GM20000 (cell line): ENCODE measurements at regions not wholly inside any gene's neighbourhood (a gene's known extent, or its start where the extent isn't known, plus 50 kb on each side); places are given as distances from the start of the nearest gene placed in this dataset.

Experiments
- DNase-seq: peaks from one replicate; pipeline ENCODE4 v3.0.0; 2012; ENCODE audit warnings: low spot score
- TF ChIP-seq, protein P1 (sequence below): IDR thresholded peaks from 2 replicates; pipeline ENCODE4 v1.5.1; 2012; ENCODE audit warnings: mild to moderate bottlenecking, control low read depth; ENCODE audit errors: extremely low read depth, missing control alignments

DNA sequence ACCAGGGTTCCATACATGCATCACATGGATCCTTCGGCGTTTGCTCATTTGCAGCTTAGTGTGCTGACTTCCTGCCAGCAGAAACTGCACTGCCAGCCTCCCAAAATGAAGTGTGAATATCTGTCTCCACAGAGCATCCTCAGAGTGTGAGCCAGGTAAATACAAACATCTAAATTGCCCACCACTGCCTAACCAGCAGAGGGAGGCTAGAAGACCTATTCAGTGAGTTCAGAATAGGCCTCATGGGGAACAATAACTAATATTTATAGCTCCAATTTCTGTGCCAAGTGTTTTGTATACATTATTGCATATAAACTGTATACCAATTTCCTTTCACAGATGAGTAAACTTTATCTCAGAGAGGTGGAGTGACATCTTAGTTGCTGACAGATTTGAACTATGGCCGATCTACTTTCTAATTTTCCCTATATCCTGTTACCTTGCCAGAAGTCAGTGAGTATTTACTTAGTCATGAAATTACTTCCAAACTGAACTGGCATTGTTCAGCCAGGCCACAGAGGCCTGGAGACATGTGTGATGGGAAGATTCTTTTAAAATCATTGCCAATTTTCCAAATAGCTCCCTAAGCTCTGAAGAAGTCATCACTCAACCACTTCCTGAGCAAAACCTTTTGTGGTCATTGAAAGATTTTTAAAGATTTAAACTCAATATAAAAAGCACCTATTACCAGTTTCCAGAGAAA, 926.5 kb upstream of the GHITM start:
- no peak for DNase-seq
- TF ChIP-seq, protein P1, sequence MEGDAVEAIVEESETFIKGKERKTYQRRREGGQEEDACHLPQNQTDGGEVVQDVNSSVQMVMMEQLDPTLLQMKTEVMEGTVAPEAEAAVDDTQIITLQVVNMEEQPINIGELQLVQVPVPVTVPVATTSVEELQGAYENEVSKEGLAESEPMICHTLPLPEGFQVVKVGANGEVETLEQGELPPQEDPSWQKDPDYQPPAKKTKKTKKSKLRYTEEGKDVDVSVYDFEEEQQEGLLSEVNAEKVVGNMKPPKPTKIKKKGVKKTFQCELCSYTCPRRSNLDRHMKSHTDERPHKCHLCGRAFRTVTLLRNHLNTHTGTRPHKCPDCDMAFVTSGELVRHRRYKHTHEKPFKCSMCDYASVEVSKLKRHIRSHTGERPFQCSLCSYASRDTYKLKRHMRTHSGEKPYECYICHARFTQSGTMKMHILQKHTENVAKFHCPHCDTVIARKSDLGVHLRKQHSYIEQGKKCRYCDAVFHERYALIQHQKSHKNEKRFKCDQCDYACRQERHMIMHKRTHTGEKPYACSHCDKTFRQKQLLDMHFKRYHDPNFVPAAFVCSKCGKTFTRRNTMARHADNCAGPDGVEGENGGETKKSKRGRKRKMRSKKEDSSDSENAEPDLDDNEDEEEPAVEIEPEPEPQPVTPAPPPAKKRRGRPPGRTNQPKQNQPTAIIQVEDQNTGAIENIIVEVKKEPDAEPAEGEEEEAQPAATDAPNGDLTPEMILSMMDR, result no peak

GRCh38 chr10:83214136-83214535, 925.2 kb upstream of the GHITM start:
- TF ChIP-seq, protein P1, result no peak
- DNase-seq, result no peak

GRCh38 chr10:83218205-83218604, 921.1 kb upstream of the GHITM start:
- TF ChIP-seq, protein P1, result no peak
- DNase-seq, result no peak

DNA sequence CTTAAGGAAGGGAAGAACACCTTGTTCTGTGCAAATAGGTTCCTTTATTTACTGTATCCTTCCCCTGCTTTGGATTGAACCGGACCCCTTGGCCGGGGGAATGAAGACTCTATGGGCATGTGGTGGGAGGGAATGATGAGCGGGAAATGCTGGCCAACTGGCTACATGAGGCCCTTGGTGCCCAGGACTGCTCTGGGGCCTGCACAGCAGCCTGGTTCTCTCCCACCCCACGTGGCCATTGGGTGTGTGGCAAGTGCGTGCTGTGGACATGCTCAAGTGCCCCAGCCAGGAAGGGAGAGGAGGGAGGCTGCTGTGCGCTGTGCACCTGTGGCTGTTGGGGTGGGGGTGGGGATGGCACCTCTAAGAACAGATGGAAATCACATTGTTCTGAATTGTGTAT, 917.0 kb upstream of the GHITM start:
- no peak for DNase-seq
- TF ChIP-seq, protein P1, result no peak

- TF ChIP-seq, protein P1, result no peak
- no peak for DNase-seq
Observed at GRCh38 chr10:83222832-83223742, 916.2 kb upstream of the GHITM start.

DNA sequence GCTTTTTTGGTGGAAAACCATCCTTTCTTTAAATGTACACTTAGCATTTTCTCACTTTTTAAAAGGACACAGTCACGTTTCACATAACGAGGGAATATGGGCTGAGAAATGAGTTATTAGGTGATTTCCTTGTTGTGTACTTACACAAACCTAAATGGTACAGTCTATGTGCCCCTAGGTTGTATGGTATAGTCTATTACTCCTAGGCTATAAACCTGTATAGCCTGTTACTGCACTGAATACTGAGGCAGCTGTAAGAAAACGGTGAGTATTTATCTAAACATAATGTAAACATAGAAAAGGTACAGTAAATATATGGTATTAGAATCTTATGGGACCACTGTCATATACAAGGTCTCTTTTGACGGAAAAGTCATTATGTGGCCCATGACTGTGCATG, 913.5 kb upstream of the GHITM start:
- TF ChIP-seq, protein P1, result no peak
- no peak for DNase-seq

DNA sequence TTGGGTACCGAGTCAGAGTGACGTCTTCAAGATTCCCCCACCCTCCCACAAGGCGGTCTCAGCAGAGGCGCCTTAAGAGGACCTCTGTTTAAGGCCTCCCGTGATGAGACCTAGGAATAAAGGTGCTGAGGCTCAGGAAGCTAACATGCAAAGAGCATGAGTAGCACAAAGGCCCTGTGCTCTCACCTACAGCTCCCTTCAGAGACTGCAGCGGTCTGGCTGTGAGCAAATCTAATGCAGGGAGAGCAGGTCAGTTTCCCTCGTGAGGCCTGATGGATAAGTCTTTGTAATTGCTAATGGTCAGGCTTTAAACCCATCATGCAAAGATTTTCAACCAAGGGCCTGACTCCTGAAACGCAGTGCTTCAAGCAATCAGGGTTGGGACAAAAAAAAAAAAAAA, 909.3 kb upstream of the GHITM start:
- DNase-seq, result no peak
- TF ChIP-seq, protein P1, result no peak
